HG03196 (cell line): ENCODE measurements at regions not wholly inside any gene's neighbourhood (a gene's known extent, or its start where the extent isn't known, plus 50 kb on each side); places are given as distances from the start of the nearest gene placed in this dataset.

ENCODE experiments used
- ATAC-seq: cut with Tn5 transposase; IDR thresholded peaks from one replicate; pipeline ENCODE4 v1.9.1; 2021; ENCODE audit not compliant: unreplicated experiment

DNA sequence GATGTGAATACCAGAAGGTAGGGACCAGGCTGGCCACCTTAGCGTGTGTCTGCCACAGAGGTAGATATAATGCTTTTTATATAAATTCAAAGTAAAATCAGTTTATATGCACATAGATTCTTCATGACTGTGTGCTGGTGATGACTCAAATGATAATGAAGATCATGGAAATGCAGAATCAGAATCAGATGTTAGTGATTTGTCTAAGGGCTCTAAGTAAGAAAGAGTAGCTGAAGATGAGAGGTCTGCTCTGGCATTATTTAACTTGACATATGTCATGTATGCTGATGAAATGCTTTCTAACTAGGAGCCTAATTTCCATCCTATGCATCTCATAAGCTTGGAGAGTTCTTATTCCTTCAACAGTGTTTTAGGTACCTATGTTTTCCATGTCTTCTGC is 50.3 kb upstream of the DPH6 start:
- no peak for ATAC-seq

DNA sequence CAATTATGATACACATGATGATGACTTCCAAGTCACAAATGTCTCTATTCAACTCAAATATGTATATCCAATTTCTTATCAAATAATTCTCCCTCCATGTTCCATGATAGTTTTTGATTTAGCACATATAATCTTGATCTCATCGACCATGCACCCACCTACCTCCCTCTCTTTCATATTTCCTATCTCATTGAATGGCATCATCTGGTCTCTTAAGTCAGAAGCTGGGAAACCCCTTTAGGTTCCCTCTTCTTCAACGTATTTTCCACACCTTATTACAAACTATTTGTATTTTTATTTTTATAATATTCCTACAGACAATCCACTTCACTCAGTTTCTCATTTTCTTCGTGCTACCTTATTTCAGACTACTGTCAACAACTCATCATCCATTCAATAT is 56.9 kb upstream of the DPH6 start:
- ATAC-seq: no peak

DNA sequence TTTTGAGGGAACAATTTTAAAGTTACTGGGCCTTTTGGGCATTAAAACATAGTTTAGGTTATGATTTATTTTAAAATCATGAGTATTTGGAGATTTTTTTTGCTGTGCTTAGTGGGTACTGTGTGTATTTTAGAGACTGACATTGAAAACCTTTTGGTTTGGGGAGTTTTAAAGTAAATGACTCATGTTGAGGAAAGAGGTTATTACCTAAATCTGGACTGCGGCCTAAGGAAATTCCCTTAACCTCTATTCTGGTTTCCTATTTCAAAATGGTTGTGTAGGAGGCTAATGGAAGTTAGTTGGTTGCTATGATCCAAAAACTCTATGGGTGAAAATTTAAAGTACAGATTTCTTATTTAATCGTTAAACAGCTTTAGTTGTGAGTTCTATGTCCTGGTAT is 57.3 kb upstream of the DPH6 start:
- peak; percentile 53 for ATAC-seq

DNA sequence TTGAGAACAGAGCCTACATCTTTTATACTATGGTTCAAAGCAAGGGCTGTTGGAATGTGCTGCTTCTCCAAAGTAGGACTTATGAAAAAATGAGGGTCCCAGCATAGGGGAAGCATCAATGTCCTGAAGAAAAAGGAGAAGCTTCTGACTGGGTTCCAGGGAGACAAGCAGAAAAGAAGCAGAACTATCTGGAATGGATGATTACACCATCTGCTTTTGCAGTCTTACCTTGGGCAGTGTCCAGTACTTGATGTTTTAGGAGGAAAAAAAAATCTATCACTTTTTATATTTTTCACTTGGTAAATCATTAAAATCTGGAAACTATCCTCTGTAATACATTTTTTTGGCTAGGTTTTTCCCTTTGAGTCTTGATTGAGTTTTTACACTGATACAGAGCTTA is 57.9 kb upstream of the DPH6 start:
- ATAC-seq: no peak

DNA sequence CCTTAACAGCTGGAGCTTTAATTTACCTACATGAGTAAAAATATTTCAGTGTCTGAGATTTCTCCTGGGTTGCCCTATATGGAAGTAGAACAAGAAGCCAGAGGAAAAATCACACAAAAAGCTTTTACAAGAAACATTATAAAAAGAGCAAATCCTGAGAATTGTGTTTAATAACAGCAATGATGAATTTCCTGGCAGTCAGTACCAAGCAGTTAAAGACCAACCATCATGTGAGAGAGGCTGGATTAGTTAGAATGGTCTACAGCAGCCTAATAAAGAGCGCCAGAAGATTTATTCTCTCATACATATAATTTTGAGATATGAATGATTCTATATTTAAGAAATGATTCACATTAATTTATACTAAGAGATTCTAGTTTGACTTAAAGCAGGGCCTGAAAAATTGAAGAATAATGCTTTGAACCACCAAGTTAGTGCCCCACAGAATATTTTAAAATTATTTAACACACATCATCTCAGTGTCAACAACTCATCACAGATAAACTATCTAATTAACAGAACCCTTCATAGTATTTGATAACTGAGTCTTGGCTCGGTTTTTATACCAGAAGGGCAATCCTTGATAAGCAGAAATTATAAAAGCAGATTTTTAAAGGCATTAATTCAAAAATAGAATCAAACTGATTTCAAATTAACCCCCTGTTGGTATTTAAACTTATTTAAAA is 59.9 kb upstream of the DPH6 start:
- ATAC-seq: no peak

DNA sequence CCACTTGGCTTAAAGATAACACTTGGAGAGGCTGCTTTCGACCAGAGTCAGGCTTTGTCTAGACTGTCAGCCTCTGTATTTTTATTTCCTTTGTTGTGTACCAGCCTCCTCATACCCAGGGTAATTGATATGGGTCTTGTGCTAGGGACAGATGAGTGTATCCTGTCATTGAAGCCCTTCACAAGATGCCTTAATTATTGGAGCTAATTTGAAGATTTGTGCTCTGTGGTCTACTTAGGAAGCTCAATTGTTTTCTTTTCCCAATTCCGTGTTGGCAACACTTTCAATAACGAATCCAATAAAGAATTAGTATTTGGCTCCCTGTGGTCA is 60.5 kb upstream of the DPH6 start:
- no peak for ATAC-seq

DNA sequence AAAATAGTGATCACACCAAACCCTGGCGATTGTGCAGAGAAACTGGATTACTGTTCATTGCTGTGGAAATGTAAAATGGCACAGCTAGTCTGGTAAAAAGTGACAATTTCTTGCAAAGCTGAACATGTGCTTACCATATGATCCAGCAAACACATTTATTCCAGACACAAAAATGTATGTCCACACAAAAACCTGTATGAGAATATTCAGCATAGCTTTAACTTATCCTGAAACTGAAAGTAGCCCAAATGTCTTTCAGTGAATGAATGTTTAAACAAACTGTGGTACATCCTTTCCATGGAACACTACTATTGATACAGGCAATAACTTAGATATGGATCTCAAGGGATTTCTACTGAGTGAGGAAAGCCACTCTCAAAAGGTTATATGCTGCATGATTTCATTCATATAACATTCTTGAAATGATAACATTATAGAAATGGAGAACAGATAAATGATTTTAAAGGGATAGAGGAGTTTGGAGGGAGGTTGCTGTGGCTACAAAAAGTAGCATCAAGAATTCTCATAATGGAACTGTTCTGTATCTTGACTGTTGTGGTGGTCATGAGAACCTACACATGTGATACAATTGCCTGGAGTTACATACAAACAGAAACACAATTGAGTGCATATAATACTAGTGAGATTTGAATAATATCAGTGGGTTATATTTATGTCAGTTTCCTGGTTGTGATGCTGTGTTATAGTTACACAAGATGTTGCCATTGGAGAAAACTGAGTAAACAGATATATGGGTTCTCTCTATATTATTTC is 70.7 kb upstream of the DPH6 start:
- ATAC-seq: no peak

DNA sequence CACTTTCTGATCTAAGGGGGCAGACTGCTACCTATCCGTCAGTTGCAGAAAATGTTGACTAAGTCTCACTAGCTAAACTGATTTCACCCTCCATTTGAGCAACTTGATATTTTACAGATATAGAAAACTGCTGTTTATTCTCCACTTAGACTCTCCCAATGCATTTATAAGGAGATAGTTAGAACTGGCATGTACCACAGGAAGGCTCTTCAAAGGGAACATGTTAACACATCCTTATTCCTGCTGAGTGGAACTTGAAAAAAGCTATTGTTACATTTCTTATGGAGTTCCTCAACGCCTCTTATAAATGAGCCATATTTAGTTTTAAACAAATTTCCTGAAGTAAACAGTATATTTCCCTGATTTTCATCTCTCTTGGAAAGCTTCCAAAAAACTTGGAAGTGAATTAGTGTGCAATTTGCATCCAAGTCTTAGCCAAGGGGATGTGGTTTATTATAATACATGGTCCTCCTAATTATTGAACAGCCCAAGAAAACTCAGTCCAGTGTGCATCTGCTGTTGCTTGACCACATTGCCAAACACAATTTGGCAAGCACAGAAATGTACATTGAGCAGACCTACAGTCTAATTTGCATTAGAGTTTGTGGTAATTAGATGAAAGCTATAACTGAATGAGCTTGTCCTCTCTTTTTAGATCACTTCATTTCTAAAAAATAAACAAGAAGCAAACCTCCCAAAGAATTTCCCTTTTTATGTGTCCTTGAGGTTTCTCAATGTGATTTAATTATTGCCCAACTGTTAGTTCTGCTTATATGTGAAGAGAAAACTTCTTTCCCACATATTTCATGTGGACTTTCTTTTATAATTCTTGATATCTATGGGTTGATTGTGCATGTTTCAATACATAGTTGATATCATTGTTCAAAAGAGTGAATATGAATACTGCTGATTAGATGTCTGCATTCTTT is 72.6 kb upstream of the DPH6 start:
- no peak for ATAC-seq

DNA sequence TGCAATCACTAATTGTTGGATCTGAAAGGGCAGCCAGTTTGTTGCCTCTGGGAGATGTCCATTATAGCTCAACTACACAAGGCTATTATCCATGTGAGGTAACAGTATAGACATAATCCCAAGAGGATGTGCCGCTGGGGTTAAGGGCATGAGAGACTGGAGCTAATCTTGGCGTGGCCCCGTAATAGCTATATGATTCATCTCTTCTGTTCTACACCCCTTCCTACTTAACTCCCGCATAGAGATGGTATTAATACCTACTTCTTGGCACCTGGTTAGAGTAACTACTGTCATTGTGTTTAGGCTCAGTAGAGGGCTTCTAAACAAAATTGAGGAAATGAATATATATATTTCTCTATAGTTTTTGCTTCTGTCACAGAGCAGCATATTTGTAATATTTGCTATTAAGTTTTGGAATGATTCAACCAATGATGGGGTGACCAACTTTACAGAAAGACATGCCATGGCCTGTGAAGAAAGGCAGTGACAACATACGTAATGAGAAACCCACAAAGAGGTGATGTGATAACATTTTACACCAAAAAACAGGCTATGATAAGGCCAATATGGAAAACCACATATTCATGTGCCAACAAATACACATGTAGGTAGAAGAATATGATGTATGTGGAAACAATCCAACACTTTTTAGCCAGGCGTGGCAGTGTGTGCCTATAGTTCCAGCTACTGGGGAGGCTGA is 76.8 kb upstream of the DPH6 start:
- no peak for ATAC-seq

DNA sequence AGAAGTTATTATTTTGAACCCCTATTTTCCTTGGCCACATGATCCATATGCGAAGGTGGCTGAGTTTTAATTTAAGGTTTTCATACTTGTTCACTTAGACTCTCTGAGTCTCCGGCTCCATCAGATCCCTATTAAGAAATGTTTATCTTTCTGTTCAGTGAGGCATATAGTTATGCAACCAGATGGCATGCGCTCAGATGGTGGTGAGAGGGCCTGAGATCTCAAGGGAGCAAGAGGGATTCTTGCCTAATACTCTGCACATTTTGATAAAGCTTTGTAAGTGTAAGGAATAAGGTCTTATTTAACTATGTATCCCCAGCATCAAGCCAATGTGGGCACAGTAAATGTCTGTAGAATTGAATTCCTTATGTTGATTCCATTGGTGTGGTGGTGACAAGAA is 78.9 kb upstream of the DPH6 start:
- no peak for ATAC-seq

DNA sequence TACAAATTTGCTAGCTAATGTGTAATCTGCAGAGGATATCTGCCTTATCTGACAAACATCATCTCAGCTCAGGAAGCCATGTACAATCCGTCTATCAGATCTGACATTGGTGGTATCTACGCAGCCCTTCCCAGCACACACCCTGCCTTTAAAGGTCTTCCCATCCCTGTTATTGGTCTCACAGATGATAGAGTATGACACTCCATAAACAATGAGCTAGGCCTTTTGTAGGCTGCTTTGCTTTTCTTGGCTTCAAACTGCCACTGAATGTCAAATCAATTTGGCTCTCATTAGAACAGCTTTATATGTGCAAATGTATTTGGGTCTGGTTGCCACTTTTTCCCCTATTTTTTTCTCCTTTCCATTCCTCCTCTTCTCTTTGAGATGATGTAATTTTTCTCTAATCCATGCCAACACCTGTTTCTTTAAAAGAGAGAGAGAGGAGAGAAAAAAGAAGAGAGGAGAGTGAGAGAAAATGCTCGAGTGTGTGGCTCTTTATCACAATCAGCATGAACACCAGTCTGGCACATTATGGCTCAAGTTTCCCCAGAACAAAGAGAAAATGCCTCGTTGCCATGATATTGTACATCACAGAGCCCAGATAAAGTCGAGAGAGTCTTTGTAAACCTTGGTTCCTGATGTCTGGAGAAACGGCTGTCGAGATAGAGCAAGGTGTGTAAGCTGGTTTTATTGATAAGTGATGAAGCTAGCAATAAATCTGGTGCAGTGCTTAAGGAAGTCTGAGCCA is 80.8 kb upstream of the DPH6 start:
- no peak for ATAC-seq

DNA sequence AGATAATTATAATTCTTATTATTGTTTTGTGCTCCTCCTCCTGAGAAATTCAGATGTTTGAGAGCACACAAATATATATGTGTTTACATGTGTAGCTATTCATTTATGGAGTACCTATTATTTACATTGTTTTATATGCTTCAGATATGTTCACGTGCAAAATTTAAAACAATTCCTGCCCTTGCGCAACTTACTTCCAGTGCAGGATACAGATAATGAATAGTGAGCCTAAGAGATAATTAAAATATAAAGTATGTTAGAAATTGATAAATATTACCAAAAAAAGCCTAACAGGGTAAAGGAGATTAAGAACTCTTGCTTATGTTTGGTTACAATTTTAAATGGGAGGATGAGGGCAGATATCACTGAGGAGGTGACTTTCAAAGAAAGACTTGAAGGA is 81.7 kb upstream of the DPH6 start:
- no peak for ATAC-seq

DNA sequence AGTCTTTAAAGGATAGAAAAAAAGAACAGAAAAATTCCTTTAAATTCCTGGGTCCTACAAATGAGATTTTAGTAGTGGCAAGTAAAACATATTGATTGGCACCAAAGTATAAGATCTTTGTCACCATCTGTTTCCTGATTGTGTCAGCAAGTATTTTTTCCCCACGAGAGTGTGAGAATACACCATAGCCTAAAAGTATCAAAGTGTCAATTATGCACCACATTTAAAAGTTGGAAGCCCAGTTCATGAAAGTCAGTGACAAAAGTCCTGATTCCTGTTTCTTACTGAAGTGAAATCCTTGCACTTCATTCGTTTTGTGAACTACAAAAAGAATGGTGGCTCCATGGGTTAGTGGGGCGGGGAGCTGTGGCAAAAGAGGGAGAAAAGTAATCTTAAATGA is 83.8 kb upstream of the DPH6 start:
- no peak for ATAC-seq

DNA sequence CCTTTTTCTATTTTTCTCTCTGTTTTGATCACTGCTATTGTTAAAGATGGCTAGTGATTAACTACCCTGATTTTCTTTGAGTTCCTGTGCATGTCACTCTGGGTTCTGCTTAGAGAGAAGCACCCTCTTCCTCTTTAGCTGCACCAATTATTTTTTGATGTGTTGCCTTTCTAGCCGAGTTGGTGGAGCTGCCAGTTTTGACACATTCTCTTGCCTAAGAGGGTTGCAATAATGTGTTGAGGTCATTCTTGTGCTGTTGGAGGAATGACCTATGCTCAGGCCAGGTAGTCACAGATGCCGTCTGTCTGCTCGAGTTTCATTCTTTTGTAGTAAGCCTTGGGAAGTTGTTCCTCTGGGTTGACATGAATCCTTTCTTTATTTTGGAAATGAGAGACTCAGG is 84.6 kb upstream of the DPH6 start:
- ATAC-seq: no peak

DNA sequence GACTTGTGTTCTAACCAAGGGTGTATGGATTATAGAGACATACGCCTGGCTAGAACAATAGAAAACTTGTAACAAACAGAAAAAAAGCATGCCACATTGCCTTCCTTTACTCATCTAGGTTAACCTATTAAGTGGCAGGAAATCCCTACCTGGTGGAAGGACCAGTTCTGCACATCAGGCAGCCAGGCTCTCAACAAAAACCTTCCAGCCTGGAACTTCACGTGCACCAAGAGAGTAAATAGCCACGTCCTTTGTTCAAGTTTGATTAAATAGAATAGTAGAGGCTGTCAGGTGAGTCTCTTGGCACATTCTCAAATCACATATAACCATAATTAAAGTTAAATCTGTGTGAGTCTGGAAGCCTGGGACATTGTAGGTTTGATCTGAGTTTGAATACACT is 85.0 kb upstream of the DPH6 start:
- ATAC-seq: no peak

DNA sequence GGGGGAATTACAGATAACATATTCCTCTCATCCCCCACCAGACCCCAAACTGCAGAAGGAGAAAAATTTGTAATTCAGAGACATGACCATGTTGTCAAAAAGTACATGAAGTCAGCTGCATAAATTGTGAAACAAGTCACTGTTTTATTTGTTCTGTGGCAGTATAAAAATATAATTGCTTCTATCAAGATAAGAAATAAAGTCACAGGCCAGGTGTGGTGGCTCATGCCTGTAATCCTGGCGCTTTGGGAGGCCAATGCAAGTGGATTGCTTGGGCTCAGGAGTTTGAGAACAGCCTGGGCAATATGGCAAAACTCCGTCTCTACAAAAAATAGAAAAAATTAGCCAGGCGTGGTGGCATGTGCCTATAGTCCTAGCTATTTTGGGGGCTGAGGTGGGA is 87.7 kb upstream of the DPH6 start:
- no peak for ATAC-seq

DNA sequence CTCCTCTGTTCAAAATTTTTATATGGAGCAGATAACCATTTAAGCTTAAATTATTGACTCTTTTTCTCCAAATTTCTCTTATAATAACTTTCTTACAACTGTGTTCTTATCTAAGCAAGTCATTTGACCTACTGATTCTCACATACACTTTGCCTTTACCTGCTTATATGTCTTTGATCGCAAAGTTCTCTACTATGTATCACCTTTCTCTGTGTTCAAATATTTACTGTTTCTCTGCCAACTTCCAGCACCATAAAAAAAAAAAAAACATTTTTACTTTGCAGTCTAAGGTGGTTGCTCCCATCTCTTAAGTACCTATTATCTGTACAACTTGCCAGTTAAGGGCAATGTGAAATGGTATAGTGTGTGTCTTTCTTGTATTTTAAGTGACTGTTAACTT is 100.8 kb upstream of the DPH6 start:
- no peak for ATAC-seq

DNA sequence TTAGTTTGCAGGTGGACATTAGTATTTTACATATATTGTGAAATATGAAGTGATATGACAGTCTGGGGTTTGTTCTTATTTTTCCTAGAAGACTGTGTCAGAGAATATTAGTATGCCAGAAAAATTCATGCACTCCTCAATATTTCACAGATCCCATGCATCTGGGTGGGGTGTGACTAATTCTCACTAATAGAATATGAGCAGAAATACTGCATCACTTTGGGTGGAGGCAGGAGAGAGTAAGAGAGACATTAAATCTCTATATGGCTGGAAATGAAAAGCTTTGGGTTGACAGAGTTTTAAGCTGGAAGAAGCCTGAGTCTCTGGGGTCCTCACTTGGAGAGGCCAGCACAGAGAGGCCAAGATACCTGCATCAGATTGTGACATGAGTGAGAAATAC is 101.3 kb upstream of the DPH6 start:
- ATAC-seq: no peak

DNA sequence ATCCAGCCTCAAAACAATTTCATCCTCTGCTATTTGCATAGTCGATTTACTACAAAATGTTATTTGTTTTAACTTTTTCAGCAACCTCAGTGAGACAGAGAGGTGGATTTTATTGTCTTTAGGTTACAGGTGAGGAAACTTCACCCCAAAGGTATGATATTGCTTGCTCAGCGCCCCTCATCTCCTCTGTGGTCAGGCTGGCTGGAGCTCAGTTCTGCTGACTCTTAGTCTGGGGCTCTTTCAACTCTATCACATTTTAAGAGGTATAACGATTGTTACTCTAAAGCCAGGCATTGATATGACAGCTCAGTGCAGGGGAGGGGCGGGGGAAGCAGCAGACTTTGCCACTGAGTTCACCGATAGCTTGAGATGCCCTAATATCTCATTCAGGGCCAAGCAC is 103.0 kb upstream of the DPH6 start:
- ATAC-seq: no peak

DNA sequence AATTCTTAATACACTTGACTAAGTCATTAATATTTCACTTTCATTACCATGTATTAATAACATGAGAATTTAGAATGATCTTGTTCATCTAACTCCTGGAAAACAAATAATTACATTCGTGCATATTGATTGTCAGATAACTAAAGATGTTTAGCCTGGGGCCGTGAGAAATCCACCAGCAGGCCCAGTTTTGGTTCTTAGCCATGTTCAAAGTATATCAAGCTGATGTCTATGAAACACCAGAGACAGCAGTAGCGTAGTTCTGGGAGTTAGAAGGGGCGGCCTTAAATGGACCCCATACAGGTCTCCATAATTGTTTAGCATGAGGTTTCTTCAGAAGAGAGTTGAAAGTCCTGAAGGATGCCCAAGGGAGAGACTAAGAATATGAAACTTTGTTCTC is 103.6 kb upstream of the DPH6 start:
- no peak for ATAC-seq

DNA sequence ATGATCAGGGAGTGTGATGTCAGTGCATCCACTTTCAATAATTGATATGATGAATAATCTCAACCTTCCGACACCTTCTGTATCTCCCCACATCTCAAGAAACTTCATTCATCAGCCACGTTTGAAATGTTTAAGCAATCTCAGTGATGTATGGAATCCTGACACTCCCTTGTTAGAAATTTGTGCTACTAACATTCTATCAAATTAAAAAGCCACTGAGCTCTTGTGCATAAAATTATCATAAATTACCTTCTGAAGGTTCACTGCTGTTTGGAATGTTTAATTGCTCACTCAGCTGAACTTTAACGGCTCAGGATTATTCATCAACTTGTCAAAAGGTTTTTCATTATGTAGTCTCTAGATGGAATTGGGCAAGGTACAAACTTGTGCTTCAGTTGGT is 108.4 kb upstream of the DPH6 start:
- no peak for ATAC-seq
